T-helper 1 cell treated with Interleukin-12 subunit alpha and Interleukin-12 subunit beta and Interleukin-4 antibody, amounts not matched to agents 30 ng/mL and 1 ng/mL, for 36 hours (primary cell): ENCODE measurements at regions not wholly inside any gene's neighbourhood (a gene's known extent, or its start where the extent isn't known, plus 50 kb on each side); places are given as distances from the start of the nearest gene placed in this dataset.

Source experiments
- intact Hi-C: fragments of 100-400 bp; cut with micrococcal nuclease; formaldehyde crosslinking; loops from one replicate; pipeline ENCODE4 v1.15.1; 2024

- intact Hi-C loops, result no loop called here
These were observed 679.4 kb upstream of the ADGRL2 start for GRCh38 chr1:81121306-81121705.

GRCh38 chr1:81119319-81119718, 681.4 kb upstream of the ADGRL2 start:
- intact Hi-C loops, result no loop called here

GRCh38 chr1:81118550-81118949, 682.2 kb upstream of the ADGRL2 start:
- intact Hi-C loops, result no loop called here

GRCh38 chr1:81115422-81115821, 685.3 kb upstream of the ADGRL2 start:
- intact Hi-C loops, result no loop called here

- intact Hi-C loops, result no loop called here
These were observed 686.5 kb upstream of the ADGRL2 start for GRCh38 chr1:81114191-81114590.

GRCh38 chr1:81113688-81114087, 687.0 kb upstream of the ADGRL2 start:
- intact Hi-C loops, result no loop called here

GRCh38 chr1:81111818-81112217, 688.9 kb upstream of the ADGRL2 start:
- intact Hi-C loops, result no loop called here

- intact Hi-C loops, result no loop called here
These were observed 691.7 kb upstream of the ADGRL2 start for GRCh38 chr1:81109038-81109437.

GRCh38 chr1:81097860-81098259, 702.9 kb upstream of the ADGRL2 start:
- intact Hi-C loops, result no loop called here

- intact Hi-C loops, result no loop called here
These were observed 727.2 kb upstream of the ADGRL2 start for GRCh38 chr1:81073580-81073979.

GRCh38 chr1:81071969-81072753, 728.6 kb upstream of the ADGRL2 start:
- intact Hi-C loops, result no loop called here

GRCh38 chr1:81071072-81071858, 729.5 kb upstream of the ADGRL2 start:
- intact Hi-C loops, result no loop called here

- intact Hi-C loops, result no loop called here
These were observed 730.9 kb upstream of the ADGRL2 start for GRCh38 chr1:81069856-81070255.

GRCh38 chr1:81068726-81069125, 732.0 kb upstream of the ADGRL2 start:
- intact Hi-C loops, result no loop called here

GRCh38 chr1:81053826-81054225, 746.9 kb upstream of the ADGRL2 start:
- intact Hi-C loops, result no loop called here

- intact Hi-C loops, result no loop called here
These were observed 748.6 kb upstream of the ADGRL2 start for GRCh38 chr1:81052162-81052561.

- intact Hi-C loops, result no loop called here
These were observed 750.3 kb upstream of the ADGRL2 start for GRCh38 chr1:81050390-81050789.

- intact Hi-C loops, result no loop called here
These were observed 756.0 kb upstream of the ADGRL2 start for GRCh38 chr1:81044708-81045107.

- intact Hi-C loops, result no loop called here
These were observed 758.5 kb upstream of the ADGRL2 start for GRCh38 chr1:81042225-81042624.

GRCh38 chr1:81034291-81034690, 766.4 kb upstream of the ADGRL2 start:
- intact Hi-C loops, result no loop called here

GRCh38 chr1:81032973-81033425, 767.7 kb upstream of the ADGRL2 start:
- intact Hi-C loops, result no loop called here

GRCh38 chr1:81032374-81032773, 768.4 kb upstream of the ADGRL2 start:
- intact Hi-C loops, result no loop called here

GRCh38 chr1:81030441-81030840, 770.3 kb upstream of the ADGRL2 start:
- intact Hi-C loops, result no loop called here
